ENCODE measurements at regions not wholly inside any gene's neighbourhood (a gene's known extent, or its start where the extent isn't known, plus 50 kb on each side); places are given as distances from the start of the nearest gene placed in this dataset.

- TF ChIP-seq EZH2 (IDR thresholded peaks at IDR 0.05; ENCODE audit: insufficient read depth, poor library complexity, severe bottlenecking) (no peak), EZH2phosphoT487 (IDR thresholded peaks at IDR 0.05; ENCODE audit: insufficient read depth, low read depth) (no peak)
Observed at GRCh38 chr12:82530394-82530793, 156.3 kb upstream of the TMTC2 start.
